ENCODE measurements at regions not wholly inside any gene's neighbourhood (a gene's known extent, or its start where the extent isn't known, plus 50 kb on each side); places are given as distances from the start of the nearest gene placed in this dataset.
"Not testable (repeated sequence)": the region's sequence is repeated elsewhere in the genome, so short reads cannot be mapped to it uniquely, and the experiment has no call there.

GRCh38 chr13:79190932-79191331, 215.1 kb downstream of the RBM26 start:
- in situ Hi-C loops (cut with MboI; ENCODE audit: low sequenced_read_pairs) = no loop called here

- in situ Hi-C loops (cut with MboI; ENCODE audit: low sequenced_read_pairs) = no loop called here
Measured at GRCh38 chr13:79187917-79188690, 218.0 kb downstream of the RBM26 start.

- in situ Hi-C loops (cut with MboI; ENCODE audit: low sequenced_read_pairs) = no loop called here
Measured at GRCh38 chr13:79185580-79185979, 220.5 kb downstream of the RBM26 start.

- in situ Hi-C loops (cut with MboI; ENCODE audit: low sequenced_read_pairs) = no loop called here
Measured at GRCh38 chr13:79183231-79183630, 222.8 kb downstream of the RBM26 start.

- in situ Hi-C loops (cut with MboI; ENCODE audit: low sequenced_read_pairs) = not testable (repeated sequence)
Measured at GRCh38 chr13:79173691-79174090, 232.4 kb downstream of the RBM26 start.

GRCh38 chr13:79172924-79173323, 233.1 kb downstream of the RBM26 start:
- in situ Hi-C loops (cut with MboI; ENCODE audit: low sequenced_read_pairs) = not testable (repeated sequence)

GRCh38 chr13:79171141-79172061, 234.7 kb downstream of the RBM26 start:
- in situ Hi-C loops (cut with MboI; ENCODE audit: low sequenced_read_pairs) = no loop called here

GRCh38 chr13:79160818-79161217, 245.2 kb downstream of the RBM26 start:
- in situ Hi-C loops (cut with MboI; ENCODE audit: low sequenced_read_pairs) = no loop called here

GRCh38 chr13:79155883-79156282, 250.2 kb downstream of the RBM26 start:
- in situ Hi-C loops (cut with MboI; ENCODE audit: low sequenced_read_pairs) = no loop called here

- in situ Hi-C loops (cut with MboI; ENCODE audit: low sequenced_read_pairs) = no loop called here
Measured at GRCh38 chr13:79149210-79149609, 256.8 kb downstream of the RBM26 start.

GRCh38 chr13:79141082-79141481, 265.0 kb downstream of the RBM26 start:
- in situ Hi-C loops (cut with MboI; ENCODE audit: low sequenced_read_pairs) = no loop called here

- in situ Hi-C loops (cut with MboI; ENCODE audit: low sequenced_read_pairs) = no loop called here
Measured at GRCh38 chr13:79128158-79128557, 277.9 kb downstream of the RBM26 start.

- in situ Hi-C loops (cut with MboI; ENCODE audit: low sequenced_read_pairs) = no loop called here
Measured at GRCh38 chr13:79126706-79127105, 279.3 kb downstream of the RBM26 start.

- in situ Hi-C loops (cut with MboI; ENCODE audit: low sequenced_read_pairs) = no loop called here
Measured at GRCh38 chr13:79124183-79124582, 281.9 kb downstream of the RBM26 start.

GRCh38 chr13:79121286-79121685, 284.8 kb downstream of the RBM26 start:
- in situ Hi-C loops (cut with MboI; ENCODE audit: low sequenced_read_pairs) = no loop called here

- in situ Hi-C loops (cut with MboI; ENCODE audit: low sequenced_read_pairs) = no loop called here
Measured at GRCh38 chr13:79119578-79120107, 286.4 kb downstream of the RBM26 start.

GRCh38 chr13:79112016-79112415, 294.0 kb downstream of the RBM26 start:
- in situ Hi-C loops (cut with MboI; ENCODE audit: low sequenced_read_pairs) = no loop called here

GRCh38 chr13:79108914-79109643, 297.0 kb downstream of the RBM26 start:
- in situ Hi-C loops (cut with MboI; ENCODE audit: low sequenced_read_pairs) = no loop called here

- in situ Hi-C loops (cut with MboI; ENCODE audit: low sequenced_read_pairs) = no loop called here
Measured at GRCh38 chr13:79098596-79098995, 307.5 kb downstream of the RBM26 start.

GRCh38 chr13:79097201-79097600, 308.9 kb downstream of the RBM26 start:
- in situ Hi-C loops (cut with MboI; ENCODE audit: low sequenced_read_pairs) = no loop called here

- in situ Hi-C loops (cut with MboI; ENCODE audit: low sequenced_read_pairs) = no loop called here
Measured at GRCh38 chr13:79096099-79096498, 310.0 kb downstream of the RBM26 start.

Measured in HL-60/S4 treated with phorbol 12-myristate 13-acetate at 8.2 ng/mL for 4 days and 3 days (cell line).